ENCODE measurements at regions not wholly inside any gene's neighbourhood (a gene's known extent, or its start where the extent isn't known, plus 50 kb on each side); places are given as distances from the start of the nearest gene placed in this dataset.

DNA sequence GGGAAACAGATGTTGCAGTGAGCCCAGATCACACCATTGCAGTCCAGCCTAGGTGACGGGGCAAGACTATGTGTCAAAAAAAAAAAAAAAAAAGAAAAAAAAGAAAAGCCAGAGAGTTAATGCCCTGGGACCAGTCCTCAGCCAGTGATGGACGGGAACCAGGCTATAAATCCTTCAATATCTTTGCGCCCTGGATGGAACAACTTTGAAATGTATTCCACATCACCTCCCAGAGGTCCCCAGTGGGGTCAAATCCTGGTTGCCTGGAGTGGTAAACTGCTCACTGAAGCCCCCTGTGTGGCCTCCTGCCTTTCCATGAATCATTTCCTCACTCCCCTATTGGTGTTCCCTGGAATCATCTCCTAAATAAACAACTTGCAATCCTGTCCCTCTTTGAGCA is 166.9 kb downstream of the DEFB131A start:
- TF ChIP-seq POLR2AphosphoS5 (IDR thresholded peaks at IDR 0.05; ENCODE audit: low read depth, low read length) (no peak), POLR2A (IDR thresholded peaks at IDR 0.05; ENCODE audit: low read depth, low read length) (no peak)

Data from GM12892 (cell line).